NCI-H146 (cell line): ENCODE measurements at regions not wholly inside any gene's neighbourhood (a gene's known extent, or its start where the extent isn't known, plus 50 kb on each side); places are given as distances from the start of the nearest gene placed in this dataset.
A peak's percentile ranks its signal among the peaks of the same experiment; 100 is the strongest.
"Not testable (repeated sequence)": the region's sequence is repeated elsewhere in the genome, so short reads cannot be mapped to it uniquely, and the experiment has no call there.

Experiments
- DNase-seq: peaks from one replicate; lab custom pipeline; 2025; lab: John Stamatoyannopoulos, UW

DNA sequence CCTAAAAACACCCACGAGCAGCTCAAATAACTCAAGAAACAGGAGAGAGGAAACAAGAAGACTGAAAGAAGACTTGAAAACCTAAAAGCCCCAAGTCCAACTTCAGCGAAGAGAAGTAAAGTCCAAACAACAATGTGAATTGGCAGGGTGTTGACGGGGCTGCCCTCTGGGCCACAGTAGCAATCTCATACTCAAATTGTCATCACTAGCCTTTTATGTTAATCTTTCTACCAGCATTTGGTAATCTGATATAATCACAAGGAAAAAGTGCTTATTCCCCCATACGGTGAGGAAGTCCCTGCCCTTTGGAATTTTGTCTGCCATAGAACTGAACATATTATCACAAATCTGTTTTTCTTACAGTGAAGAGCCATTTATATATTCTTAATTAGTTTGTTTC lies 51.5 kb upstream of the IFNE start:
- no peak for DNase-seq

DNA sequence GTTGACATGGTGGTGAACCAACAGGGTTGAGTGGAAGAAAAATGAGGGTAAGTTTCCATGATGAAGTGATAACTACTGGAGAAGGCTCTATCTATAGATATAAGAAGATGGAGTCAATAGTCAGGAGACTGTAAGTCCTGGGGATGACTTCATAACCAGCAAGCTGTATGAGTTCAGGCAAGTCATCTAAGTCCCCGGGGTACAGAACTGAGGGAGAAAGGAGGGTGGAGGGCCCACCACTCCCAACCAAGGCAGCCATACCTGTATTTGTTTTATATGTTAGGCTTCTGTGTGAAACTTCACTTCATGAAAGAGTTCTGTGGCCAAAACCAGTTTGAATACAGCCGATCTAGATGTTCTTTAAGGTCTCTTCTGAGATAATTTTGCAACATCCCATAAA lies 53.3 kb upstream of the IFNE start:
- DNase-seq = no peak

DNA sequence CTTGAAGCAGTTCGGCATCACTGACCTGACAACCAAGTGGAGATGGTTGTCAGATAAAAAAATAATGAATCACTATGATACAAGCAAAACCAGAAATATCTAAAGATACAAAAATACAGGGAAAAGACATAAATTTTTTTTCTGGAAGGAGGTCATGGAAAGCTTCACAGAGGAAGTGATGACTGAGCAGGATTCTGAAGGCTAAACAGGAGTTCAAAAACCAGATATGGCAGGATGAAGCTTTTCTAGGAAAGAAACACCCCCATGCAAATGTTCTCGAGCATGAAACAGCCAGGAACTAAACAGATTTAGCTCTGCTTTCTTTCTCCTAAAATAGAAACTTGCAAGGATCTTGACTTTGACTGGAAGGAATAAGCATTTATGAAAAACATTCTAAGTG lies 60.7 kb upstream of the IFNE start:
- DNase-seq = no peak

DNA sequence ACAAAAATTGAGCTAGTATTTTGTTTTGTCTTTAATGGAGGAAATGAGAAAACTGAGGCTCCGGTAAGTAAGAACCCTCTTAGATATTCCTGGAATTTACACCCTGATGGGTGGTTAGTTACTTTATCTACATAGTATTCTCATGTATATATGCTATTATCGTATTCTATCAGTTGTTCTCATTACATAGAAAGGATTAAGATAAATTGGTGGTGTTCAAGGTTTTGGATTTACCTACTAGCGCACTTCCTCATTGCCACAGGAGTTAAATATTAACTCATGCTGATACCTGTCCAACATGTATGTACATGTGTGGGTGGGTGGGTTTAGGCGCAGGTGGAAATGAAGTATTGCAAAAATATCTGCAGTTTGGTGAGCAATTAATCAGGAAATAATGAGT lies 61.1 kb upstream of the IFNE start:
- DNase-seq = no peak

DNA sequence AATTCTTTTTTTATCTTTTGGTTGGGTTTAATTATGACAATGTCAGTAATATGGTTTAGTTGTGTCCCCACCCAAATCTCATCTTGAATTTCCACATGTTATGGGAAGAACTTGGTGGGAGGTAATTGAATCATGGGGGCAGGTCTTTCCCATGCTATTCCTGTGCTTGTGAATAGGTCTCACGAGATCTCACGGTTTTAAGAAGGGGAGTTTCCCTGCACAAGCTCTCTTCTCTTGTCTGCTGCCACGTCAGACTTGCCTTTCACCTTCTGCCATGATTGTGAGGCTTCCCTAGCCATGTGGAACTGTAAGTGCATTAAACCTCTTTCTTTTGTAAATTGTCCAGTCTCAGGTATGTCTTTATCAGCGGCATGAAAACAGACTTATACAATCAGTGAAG lies 61.7 kb upstream of the IFNE start:
- DNase-seq = not testable (repeated sequence)

DNA sequence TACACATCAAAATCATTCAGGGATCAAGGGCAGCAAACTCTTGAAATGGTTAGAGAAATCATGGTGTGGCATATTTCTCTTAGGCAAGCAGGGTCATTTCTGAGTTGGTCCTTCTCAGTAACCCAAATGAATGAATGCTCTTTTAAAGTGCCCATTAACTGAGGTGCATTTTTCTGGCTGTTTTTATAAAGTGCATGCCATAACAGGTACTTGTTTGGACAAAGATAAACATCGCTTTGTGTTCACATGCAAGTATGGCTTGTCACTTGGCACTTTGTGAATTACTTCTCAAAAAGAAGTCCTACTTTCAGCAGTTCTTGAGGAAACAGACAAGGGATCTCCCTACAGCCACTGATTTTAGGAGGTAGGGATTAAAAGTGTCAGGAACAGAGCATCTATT lies 64.8 kb upstream of the IFNE start:
- DNase-seq = no peak

DNA sequence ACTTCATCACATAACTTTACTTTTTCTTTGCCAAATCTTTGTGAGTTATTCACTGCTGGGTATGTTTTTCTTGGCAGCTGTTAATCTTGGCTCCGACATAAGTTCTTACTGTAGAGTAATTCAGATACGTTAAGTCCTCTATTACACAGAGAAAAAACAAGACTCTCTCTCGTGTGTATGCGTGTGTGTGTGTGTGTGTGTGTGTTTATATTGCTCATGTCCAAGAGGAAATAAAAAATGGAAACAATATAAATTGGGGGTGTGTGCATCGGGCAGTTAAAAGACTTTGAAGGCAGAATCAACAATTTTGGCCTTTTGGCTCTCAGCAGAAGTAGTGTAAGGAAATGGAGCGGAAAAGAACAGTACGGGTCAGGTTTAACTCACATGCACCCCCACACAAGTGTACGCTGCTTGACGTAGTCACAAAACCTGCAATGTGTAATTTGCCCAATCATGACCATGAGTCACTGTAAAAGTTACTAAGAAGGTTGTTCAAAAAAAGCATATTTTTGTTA lies 67.2 kb upstream of the IFNE start:
- DNase-seq = no peak

DNA sequence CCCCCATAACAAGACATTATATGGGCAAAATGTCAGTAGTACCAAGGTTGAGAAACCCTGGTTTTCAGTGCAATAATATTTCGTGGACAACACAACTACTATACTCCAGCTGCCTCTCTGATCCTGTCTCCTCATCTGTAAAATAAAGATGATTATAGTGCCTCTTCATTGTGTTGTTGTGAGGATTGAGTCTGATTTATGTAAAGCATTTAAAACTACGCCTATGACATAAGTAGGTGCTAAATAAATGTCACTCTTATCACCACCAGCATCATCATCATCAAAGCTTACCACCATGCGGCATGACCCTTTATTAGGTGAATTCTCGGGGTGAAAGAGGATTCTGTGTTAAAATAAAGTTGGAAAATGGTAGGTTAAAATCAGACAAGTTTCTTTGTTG lies 67.8 kb upstream of the IFNE start:
- DNase-seq = no peak

DNA sequence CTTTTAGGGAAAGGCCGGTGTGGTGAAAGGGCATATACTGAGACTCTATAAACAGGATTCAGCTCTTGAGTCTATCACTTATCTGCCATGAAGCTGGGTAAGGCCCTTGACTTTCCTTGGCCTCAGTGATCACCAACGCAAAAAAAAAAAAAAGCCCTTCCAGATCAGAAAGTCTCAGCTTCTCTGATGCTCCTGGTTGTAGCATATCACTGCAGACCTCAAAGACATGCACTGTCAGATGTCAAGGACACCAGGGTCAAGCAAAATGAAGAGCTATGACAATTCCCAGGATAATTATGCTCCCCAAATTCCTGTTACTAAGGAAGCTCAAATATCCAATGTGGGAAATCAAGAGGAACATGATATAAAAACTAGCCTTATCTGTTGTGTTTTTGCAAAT lies 68.3 kb upstream of the IFNE start:
- DNase-seq = no peak

DNA sequence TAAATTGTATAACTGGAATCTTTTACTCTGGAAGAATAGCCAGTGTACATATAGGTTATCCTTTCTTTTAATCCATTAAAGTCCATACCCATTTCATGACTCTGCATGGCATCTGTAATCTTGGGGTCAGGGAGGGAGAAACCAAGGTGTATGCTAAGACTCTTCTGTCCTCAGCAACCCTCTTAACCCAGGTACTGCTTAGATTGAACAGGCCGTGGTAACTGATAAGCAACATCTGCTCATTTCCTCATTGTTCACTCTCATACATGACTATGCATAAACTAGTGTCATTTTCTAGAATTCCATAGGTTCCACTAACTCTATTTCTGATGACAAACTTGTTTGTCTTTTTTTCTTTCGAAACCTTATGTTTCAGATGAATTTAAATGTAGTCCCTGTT lies 69.3 kb upstream of the IFNE start:
- DNase-seq = no peak

DNA sequence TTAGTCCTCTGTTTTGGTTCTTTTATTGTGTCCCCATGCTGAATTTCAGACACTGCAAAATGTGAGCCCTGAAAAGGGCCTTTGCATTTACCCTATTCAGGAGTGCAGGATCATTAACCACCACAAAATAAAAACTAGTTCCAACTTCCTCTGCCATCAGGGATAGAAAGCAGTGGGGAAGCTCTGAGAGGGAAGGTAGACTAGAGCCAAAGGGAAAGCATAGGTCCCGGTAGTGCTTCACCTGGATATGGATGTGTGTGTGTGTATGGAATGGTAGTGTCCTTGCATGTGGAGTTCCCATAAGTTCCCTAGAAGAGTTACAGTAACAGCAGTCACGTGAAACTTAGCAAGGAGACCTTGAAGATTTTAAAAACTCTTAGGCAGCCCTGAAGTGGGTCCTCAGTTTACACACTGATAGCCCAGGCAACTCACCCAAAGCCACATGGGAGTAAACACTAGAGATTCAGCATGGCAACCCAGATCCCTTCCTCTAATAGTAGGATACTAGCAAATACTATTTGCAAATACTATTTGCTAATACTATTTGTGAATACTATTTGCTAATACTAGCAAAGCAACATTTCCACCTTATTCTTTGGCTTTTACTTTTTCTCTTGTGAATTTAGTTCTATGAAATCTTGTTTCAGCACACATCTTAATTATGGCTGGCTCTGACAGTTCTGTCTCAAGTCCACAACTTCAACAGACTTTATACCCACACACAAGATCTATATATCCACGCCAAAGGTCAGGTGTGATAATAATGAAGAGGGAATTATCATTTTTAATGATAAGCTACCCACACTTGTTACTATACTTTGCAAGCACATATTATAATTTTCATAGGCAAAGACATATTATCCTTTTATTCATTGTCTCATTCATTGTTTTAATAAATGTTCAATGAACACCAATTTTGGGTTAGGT lies 70.4 kb upstream of the IFNE start:
- no peak for DNase-seq

DNA sequence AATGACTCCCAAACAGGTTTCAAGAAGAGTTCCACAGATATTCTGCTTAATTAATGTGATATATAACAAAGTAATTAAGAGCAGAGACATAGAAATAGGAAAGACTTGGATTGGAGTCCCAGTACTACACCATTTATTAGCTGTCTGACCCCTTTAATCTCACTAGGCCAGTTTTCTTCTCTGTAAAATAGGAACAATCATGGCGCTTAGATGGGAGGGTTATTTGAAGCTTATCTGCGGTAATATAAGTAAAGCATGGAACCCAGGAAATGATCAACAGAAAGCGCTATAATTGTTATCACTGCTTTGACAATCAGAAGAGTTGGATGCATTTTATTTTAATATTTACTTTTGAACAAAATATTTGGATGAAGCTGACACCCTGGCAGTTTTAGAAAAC lies 71.3 kb upstream of the IFNE start:
- DNase-seq = no peak

DNA sequence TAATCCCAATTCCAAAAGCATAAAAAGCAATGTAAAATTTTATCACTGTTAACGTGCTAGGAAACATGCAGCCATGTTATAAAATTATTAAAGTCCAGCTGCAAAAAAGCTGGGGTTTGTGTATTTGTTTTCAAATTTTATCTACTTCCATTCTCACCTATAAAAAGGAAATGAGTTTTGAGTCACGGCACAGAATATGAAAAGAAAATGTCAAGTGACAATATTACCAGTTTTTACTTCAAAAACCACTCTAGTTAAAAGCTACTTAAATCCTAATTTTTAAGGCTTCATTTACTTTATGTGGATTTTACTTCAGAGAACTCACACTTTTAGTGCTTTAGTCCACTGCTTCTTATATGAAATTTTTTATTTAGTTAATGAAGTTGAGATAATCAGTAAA lies 72.7 kb upstream of the IFNE start:
- DNase-seq = no peak

DNA sequence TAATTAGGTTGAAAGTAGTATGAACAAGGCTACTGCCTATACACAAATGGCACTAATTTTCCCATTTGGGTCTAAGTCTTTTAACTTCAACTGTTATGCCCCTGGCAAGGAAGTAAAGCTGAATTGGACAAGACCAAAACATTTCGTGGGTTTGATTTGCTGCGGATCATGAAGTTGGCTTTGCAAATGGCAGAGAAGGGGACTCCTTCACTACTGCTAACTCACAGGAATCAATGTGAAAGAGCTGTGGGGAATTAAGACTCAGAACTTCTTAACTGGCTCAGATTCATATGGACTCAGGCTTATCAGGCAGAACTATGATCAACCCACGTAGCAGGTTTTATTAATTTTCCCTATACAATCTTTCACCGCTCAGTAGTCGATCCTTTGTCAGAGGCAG lies 73.8 kb upstream of the IFNE start:
- DNase-seq = no peak

DNA sequence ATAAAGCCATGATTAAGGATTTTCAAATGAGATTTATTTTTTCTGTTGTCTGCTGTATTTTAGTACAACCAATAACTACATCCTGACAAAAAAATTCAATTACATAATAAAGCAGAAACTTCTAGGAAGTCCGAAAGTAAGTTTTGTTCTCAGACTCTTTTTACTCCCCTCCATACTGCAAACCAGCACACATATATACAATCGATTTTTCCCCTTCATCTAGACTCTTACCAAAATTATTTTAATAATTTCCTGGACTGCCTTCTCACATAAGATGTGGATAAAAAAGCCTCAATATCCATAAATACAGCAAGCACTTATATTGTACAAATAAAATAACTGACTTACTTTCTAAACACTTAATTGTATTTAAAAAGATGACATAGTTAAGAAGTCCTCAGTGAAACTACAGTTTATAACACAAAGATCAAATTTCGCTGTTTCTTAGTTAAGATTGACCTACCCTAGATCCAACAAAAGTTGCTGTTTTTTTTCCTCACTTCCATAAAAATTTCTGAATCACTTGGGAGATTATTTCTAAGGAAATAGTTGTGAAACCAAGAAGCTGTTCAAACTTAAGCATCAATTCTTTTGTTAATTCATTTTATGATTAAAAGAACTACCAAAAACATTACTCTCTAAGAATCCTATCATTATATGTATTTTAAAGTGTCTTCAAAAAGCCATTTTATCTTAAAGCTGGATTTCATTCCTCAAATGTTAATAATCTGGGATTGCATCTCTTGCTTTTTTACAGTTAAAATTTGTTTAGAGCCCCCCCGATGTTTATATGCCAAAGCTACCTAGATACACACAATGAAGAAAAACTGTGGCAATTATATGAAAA lies 74.7 kb upstream of the IFNE start:
- no peak for DNase-seq

DNA sequence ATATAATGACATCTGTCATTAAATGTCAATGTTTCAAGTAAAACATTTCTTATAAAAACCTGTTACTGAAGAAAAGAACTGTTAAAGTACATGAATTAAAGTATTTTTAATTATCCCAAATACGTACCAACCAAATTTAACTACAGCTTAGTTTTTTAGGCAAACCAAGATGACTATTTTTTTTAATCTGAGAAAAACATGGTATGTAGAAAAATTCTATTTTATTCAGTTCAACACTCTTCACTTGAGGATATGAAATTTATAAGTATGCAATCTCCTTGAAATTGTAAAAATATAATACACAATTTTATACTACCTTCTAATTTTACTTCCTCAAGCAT lies 75.3 kb upstream of the IFNE start:
- DNase-seq = no peak

DNA sequence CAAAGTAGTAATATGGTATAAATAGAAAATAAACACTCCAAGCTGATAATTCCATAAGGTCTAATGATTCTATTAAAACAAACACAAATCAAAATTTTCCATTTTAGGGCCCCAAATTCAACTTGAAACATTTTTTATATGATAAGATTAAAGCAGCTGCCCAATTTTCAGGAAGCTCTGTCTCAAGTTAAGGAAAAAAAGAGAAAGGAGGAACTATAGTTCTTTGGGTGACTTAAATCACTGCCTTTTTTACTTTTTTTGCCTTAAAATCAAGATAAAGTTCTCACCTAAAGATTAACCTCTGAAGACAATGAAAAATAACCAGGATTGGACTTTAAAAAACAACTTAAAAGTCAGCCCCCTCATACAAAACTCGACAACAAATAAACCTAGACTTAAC lies 76.0 kb upstream of the IFNE start:
- DNase-seq = no peak

DNA sequence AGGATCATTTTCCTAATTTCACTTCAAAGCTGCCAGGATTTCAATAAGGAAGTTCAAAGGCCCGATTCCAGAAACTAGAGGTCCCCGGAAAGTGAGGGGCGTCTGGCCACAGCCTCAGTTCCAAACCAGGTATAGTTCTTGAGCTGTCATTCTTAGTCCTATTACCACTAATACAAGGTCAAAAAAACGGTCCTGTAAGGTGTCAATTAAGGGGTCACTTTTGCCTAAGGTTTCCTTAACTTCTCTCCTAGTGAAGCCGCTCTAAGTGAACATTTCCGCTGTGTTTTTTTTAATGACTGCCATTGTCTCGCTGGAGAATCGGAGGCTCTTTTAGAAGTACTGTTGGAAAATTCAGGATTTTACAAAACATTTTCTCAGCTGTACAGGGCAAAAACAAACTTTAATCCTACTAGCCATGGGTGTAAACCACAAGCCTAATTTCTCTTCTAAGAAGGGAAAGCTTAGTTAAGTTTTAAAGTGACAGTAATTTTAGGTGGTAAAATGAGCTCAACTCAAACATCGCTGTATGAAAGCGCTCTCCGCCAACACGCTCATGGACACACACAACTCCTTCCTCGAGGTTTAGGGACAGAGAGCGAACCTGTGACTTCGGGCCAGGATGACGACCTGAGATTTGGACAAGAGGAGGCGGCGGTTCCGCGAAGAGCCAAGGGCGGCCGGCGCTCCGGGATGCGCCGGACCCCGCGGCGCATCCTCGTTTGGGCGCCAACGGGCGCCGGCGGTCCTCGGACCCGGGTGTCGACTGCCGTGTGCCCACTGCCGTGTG lies 76.7 kb upstream of the IFNE start:
- DNase-seq = no peak

DNA sequence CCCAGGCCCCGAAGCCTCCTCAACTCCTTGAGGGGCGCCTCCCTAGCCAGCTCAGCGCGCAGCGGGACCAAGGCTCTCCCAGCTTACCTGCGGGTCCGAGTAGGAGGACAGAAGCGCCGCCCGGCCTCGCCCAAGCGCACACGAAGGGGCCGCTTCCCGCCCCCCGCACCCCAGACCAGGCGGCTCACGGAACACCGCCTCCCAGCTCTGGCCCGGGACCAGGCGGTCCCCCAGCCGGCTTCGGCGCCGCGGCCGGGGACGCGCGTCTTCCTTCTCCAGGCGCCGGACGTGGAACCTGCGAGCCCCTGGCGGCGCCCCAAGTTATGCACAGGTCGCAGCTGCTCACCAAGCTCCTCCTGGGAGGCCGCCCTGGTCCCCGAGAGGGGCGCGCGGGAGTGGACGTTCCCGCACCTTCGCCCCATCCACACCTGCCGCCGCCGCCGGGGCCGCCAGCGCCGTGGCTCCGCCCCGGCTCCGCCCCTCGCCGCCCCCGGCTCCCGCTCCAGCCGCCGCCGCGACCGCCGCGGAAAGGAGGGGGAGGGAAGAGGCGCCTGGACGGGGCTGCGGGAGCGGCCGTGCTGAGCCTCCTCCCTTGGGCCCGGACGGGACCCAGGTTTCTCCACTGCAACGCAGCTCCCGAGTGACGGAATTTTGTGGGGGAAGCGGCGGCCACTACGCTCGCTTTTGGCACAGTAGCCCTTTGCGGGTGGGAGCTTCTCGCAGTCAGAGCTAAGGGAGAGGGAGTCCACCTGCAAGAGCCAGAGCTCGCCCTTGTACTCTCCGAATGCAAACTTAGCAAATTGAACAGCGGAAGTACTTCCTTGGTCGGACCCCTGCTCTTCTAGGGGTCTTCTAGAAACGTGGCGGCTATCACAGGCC lies 77.5 kb upstream of the IFNE start:
- DNase-seq = peak; percentile 46

DNA sequence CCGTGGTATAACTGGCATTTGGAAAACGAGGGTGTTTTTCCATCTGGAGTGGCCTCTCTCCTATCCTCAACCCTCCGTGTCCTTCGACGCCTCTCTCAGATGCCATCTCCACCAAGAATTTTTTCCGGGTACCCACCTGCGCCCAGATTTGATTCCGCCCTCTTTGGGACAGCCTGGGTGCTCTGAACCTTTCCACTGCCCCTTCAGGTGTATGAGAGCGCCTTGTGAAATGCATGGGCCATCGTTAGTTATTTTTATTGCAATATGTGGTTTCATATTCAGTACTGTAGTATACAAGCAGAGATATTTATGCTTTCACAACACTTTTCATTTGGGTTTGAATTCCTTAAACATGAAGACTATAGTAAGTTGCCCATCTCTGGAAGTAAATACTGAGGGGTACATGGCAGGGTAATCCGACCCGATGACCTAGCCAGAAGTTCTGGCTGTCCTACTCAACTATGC lies 78.2 kb upstream of the IFNE start:
- no peak for DNase-seq

DNA sequence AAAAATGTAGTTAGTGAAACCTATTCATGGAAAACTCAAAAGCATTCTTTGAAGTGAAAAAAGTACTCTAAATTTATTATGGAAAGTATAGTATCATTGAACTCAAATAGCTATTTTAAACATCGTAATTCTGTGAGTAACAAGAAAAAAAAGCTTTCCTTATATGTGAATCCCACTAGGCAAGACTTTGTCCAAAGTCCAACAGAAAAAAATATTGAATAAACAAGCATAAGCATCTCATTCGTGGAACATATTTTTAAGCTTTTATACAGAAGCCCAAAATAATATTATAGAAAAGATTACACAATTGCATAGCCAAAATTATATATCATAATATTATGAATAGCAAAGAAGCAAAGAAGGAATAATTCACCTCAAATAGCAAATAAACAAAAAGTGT lies 79.4 kb upstream of the IFNE start:
- no peak for DNase-seq
